Left lung (tissue), 4 donors: ENCODE measurements at regions not wholly inside any gene's neighbourhood (a gene's known extent, or its start where the extent isn't known, plus 50 kb on each side); places are given as distances from the start of the nearest gene placed in this dataset.

Source experiments
- ATAC-seq: fragments of 200-7000 bp; cut with Tn5 transposase; one replicate; pipeline ENCODE4 v1.9.1; 2020; ENCODE audit warnings: moderate library complexity
- DNase-seq, 4 donors: peaks; one replicate each; pipeline ENCODE4 v3.0.0-alpha.2; 2013 to 2020
- H3K27ac ChIP-seq, 2 donors: fragments of 200-600 bp; sonication (generic) in 1 of 2; one replicate each; pipeline versions ENCODE4 v1.5.0 to v1.8.0; 2020 to 2021
- H3K27me3 ChIP-seq, 2 donors: fragments of 200-600 bp; sonication (generic) in 1 of 2; one replicate each; pipeline versions ENCODE4 v1.5.0 to v1.8.0; 2020 to 2021
- H3K36me3 ChIP-seq, 2 donors: fragments of 200-600 bp; sonication (generic) in 1 of 2; one replicate each; pipeline versions ENCODE4 v1.5.0 to v1.8.0; 2020 to 2021
- H3K4me1 ChIP-seq, 2 donors: fragments of 200-600 bp; one replicate each; pipeline ENCODE4 v1.8.0; 2021
- H3K4me3 ChIP-seq, 2 donors: fragments of 200-600 bp; sonication (generic) in 1 of 2; one replicate each; pipeline versions ENCODE4 v1.5.0 to v1.8.0; 2020 to 2021; ENCODE audit warnings: mild to moderate bottlenecking in 1 of 2
- H3K9me3 ChIP-seq, 2 donors: fragments of 200-600 bp; sonication (generic) in 1 of 2; one replicate each; pipeline versions ENCODE4 v1.5.0 to v1.8.0; 2020 to 2021
- intact Hi-C, 2 donors: fragments of 100-400 bp; cut with DNase I; formaldehyde crosslinking; loops; one replicate each; pipeline versions ENCODE4 v1.11.2 to v1.14.2; 2022
- TF ChIP-seq, protein P1 (sequence below), 2 donors: fragments of 200-600 bp; sonication (generic) in 1 of 2; IDR thresholded peaks; one replicate each; pipeline versions ENCODE4 v1.5.0 to v1.8.0; 2021; ENCODE audit warnings: antibody characterized with exemption in 2 of 2
- donor health status: DM: no; HTN: yes; CAD: no.
- donor health status: DM: no; HTN: no; CAD: no.

DNA sequence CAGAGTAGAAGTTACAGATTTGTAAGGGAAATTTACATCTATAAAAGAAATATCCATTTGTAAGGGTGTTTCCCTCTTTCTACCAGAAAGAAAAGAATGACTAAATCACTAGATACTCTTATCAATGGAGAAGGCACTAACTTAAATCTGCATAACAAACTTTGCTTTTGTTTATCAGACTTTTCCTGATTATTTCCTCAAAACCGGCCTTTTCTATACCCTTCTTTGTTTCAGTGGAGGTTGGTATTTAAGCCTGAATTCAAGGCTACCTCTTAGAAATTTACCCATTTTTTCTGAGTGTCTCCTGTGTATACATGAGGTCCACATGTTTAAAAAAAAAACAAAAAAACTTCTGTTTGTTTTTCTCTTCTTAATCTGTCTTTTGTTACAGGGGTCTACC, 80.4 kb upstream of the GRPR start:
- DNase-seq (no peak), ATAC-seq (no peak)
- intact Hi-C loops: no loop called here
- H3K4me1 ChIP-seq: no peaks in the 10 kb centered on the region
- TF ChIP-seq, protein P1, sequence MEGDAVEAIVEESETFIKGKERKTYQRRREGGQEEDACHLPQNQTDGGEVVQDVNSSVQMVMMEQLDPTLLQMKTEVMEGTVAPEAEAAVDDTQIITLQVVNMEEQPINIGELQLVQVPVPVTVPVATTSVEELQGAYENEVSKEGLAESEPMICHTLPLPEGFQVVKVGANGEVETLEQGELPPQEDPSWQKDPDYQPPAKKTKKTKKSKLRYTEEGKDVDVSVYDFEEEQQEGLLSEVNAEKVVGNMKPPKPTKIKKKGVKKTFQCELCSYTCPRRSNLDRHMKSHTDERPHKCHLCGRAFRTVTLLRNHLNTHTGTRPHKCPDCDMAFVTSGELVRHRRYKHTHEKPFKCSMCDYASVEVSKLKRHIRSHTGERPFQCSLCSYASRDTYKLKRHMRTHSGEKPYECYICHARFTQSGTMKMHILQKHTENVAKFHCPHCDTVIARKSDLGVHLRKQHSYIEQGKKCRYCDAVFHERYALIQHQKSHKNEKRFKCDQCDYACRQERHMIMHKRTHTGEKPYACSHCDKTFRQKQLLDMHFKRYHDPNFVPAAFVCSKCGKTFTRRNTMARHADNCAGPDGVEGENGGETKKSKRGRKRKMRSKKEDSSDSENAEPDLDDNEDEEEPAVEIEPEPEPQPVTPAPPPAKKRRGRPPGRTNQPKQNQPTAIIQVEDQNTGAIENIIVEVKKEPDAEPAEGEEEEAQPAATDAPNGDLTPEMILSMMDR (IDR thresholded peaks at IDR 0.05): no peak
- peaks cover 0 to 8% of the 10 kb centered on the region in 2 donors for H3K27me3 ChIP-seq
- no peaks in the 10 kb centered on the region for H3K9me3 ChIP-seq
- no peaks in the 10 kb centered on the region for H3K36me3 ChIP-seq
- H3K4me3 ChIP-seq: no peak overlapping the region
- no peak overlapping the region for H3K27ac ChIP-seq

DNA sequence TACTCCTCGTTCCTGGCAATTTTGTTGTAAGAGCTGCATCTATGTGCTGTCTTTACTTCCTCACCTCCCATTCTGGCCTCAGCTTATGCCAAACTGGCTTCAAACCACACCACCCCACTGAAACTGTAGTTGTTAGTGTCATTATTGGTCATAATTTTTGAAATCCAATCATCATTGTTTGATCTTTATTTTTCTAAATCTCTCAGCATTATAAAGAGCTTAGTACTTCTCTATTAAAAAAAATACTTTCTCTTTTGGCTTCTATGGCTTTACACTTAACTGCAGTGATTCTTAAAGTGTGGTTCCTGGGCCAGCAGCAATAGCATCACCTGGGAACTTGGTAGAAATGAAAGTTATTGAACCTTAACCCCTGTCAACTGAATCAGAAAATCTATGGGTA, 83.5 kb upstream of the GRPR start:
- H3K27ac ChIP-seq: no peak overlapping the region
- no peak for DNase-seq
- H3K4me1 ChIP-seq: no peaks in the 10 kb centered on the region
- no peak for ATAC-seq
- H3K27me3 ChIP-seq: peaks cover 0 to 12% of the 10 kb centered on the region in 2 donors
- intact Hi-C loops: no loop called here
- H3K36me3 ChIP-seq: no peaks in the 10 kb centered on the region
- TF ChIP-seq, protein P1 (IDR thresholded peaks at IDR 0.05): no peak
- H3K9me3 ChIP-seq: no peaks in the 10 kb centered on the region
- no peak overlapping the region for H3K4me3 ChIP-seq

DNA sequence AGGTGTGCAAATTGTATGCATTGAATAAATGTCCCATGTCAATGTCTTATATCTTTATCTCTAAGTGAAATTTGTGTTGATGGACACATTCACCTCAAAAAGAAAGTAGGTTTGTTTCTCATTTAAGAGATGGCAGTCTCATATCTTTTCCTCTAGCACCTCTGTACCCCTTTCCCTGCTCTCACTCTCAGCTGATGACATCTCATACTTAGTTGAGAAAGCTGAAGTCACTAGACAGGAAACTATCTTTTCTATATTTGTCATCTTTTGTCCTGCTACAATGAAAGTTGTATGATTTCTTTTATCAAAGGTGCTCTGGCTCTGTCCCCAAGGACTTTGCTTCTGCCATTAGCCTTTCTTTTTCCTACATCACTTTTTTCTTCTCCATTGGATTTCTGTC, 84.0 kb upstream of the GRPR start:
- H3K27me3 ChIP-seq: peaks cover 0 to 12% of the 10 kb centered on the region in 2 donors
- TF ChIP-seq, protein P1 (IDR thresholded peaks at IDR 0.05): no peak
- H3K36me3 ChIP-seq: no peaks in the 10 kb centered on the region
- ATAC-seq: no peak
- H3K4me1 ChIP-seq: no peaks in the 10 kb centered on the region
- intact Hi-C loops: no loop called here
- DNase-seq: no peak
- no peak overlapping the region for H3K27ac ChIP-seq
- H3K4me3 ChIP-seq: no peak overlapping the region
- no peaks in the 10 kb centered on the region for H3K9me3 ChIP-seq

DNA sequence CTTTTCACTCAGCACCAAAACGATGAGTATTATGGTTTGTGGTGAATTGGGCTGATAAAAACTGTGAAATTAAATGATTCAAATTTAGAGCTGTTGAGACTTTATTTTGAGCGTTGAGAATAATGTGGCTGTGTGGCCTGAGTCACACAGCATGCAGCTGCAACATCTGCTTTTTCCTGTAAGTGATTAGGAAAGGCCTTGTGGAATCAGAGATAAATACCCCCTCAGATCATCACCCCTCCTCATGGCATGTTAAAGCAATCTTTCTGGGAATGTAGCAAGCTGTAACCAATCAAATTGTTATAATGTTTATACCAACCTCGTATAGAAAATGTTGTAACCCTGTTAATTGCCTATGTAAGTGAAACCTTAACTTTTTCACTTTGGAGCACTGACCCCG, 90.0 kb upstream of the GRPR start:
- H3K4me1 ChIP-seq: no peaks in the 10 kb centered on the region
- TF ChIP-seq, protein P1 (IDR thresholded peaks at IDR 0.05): no peak
- intact Hi-C loops: no loop called here

DNA sequence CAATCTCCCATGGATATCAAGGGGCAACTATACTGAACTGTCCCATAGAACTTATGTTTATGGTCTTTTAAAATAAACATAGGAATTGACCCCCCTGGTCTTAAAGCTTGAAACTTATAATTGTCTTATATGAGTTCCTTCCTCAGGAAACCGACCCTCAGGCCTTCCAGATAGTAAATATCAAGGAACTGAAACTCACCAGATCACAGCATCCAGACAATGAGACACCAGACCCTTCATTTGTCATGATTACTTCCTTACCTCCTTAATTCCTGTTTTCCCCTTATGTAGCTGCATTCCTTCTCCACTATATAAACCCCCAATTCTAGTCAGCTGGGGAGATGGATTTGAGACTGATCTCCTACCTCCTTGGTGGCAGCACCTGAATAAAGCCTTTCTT, 94.8 kb upstream of the GRPR start:
- intact Hi-C loops: no loop called here
- Histone ChIP-seq H3K4me1 (no peaks in the 10 kb centered on the region), H3K9me3 (no peaks in the 10 kb centered on the region), H3K27me3 (no peaks in the 10 kb centered on the region), H3K36me3 (no peaks in the 10 kb centered on the region), H3K4me3 (no peak overlapping the region), H3K27ac (no peak overlapping the region)
- TF ChIP-seq, protein P1 (IDR thresholded peaks at IDR 0.05): no peak
- DNase-seq (no peak), ATAC-seq (no peak)

More for the DNA sequence above, 90.0 kb upstream of the GRPR start:
- no peak overlapping the region for H3K27ac ChIP-seq
- peaks cover 0 to 4% of the 10 kb centered on the region in 2 donors for H3K27me3 ChIP-seq
- H3K4me3 ChIP-seq: no peak overlapping the region
- H3K9me3 ChIP-seq: no peaks in the 10 kb centered on the region
- DNase-seq: no peak
- no peak for ATAC-seq
- H3K36me3 ChIP-seq: no peaks in the 10 kb centered on the region
